NCI-H2171 (cell line): ENCODE measurements at regions not wholly inside any gene's neighbourhood (a gene's known extent, or its start where the extent isn't known, plus 50 kb on each side); places are given as distances from the start of the nearest gene placed in this dataset.
"Not testable (repeated sequence)": the region's sequence is repeated elsewhere in the genome, so short reads cannot be mapped to it uniquely, and the experiment has no call there.

Experiments used
- DNase-seq: peaks from one replicate; lab custom pipeline; 2025; lab: John Stamatoyannopoulos, UW

GRCh38 chr15:79539401-79539800, 107.3 kb downstream of the MINAR1 start:
- peak; percentile 71 for DNase-seq

GRCh38 chr15:79540551-79540950, 108.4 kb downstream of the MINAR1 start:
- DNase-seq: no peak

GRCh38 chr15:79541196-79541595, 109.1 kb downstream of the MINAR1 start:
- DNase-seq: no peak

- no peak for DNase-seq
Measured at GRCh38 chr15:79543097-79543496, 111.0 kb downstream of the MINAR1 start.

- no peak for DNase-seq
Measured at GRCh38 chr15:79549196-79549595, 117.1 kb downstream of the MINAR1 start.

- DNase-seq: no peak
Measured at GRCh38 chr15:79560384-79560783, 128.2 kb downstream of the MINAR1 start.

- no peak for DNase-seq
Measured at GRCh38 chr15:79561982-79562381, 129.8 kb downstream of the MINAR1 start.

- DNase-seq: no peak
Measured at GRCh38 chr15:79562403-79562815, 130.3 kb downstream of the MINAR1 start.

- no peak for DNase-seq
Measured at GRCh38 chr15:79562899-79563298, 130.8 kb downstream of the MINAR1 start.

GRCh38 chr15:79570004-79570403, 137.9 kb downstream of the MINAR1 start:
- no peak for DNase-seq

GRCh38 chr15:79572691-79573404, 140.7 kb downstream of the MINAR1 start:
- DNase-seq: no peak

- not testable (repeated sequence) for DNase-seq
Measured at GRCh38 chr15:79574431-79575273, 142.5 kb downstream of the MINAR1 start.

GRCh38 chr15:79582650-79583049, 150.5 kb downstream of the MINAR1 start:
- DNase-seq: no peak

- no peak for DNase-seq
Measured at GRCh38 chr15:79592126-79592525, 160.0 kb downstream of the MINAR1 start.

- no peak for DNase-seq
Measured at GRCh38 chr15:79593119-79593869, 161.2 kb downstream of the MINAR1 start.

- peak; percentile 79 for DNase-seq
Measured at GRCh38 chr15:79595306-79595705, 163.2 kb downstream of the MINAR1 start.

GRCh38 chr15:79595995-79596622, 164.0 kb downstream of the MINAR1 start:
- peak; percentile 93 for DNase-seq

GRCh38 chr15:79598639-79599038, 166.5 kb downstream of the MINAR1 start:
- DNase-seq: no peak

- no peak for DNase-seq
Measured at GRCh38 chr15:79601405-79602086, 169.4 kb downstream of the MINAR1 start.

- DNase-seq: no peak
Measured at GRCh38 chr15:79602180-79602579, 170.0 kb downstream of the MINAR1 start.

- DNase-seq: no peak
Measured at GRCh38 chr15:79602731-79603130, 170.6 kb downstream of the MINAR1 start.
